ENCODE measurements at regions not wholly inside any gene's neighbourhood (a gene's known extent, or its start where the extent isn't known, plus 50 kb on each side); places are given as distances from the start of the nearest gene placed in this dataset.
A peak's percentile ranks its signal among the peaks of the same experiment; 100 is the strongest.

DNA sequence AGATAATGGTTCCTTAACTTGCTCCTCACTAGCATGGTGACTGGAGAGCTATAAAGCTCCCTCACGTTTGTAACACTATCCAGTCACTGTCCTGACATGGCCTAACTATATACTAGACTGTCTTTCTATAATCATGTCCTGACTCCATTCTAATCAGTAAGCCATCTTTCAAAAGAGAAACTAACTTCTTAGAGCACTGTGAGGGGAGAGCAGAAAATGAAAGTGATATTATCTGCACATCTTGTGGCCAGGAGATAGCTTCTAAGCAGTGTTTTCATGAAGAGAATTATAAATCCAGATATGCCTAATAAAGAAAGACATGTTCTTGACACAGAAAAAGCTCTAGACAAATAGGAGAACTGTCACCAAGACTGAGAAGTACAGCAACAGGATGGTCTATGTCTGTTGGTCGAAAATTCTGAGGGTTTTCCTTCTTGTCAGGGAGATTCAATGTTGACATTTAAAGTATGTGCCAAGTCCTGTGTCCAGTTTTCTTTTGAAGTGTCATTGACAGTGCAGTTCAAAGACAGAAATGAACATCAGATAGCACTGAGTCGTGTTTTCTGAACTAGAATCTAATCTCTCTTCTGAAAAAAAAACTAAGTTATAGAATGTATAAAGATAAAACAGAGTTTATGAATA lies 230.6 kb upstream of the PEX5L start:
- Mint-ChIP-seq H3K27me3 (ENCODE audit: low read depth) (no peaks in the 10 kb centered on the region), H3K9me3 (peaks cover 14% of the 10 kb centered on the region), H3K4me3 (no peak overlapping the region), H3K27ac (no peak overlapping the region), H3K36me3 (no peaks in the 10 kb centered on the region), H3K4me1 (no peaks in the 10 kb centered on the region)
- TF ChIP-seq MYBL2 (CRISPR knock-in tag; IDR thresholded peaks at IDR 0.05) (no peak), ZNF317 (CRISPR knock-in tag; IDR thresholded peaks at IDR 0.05; ENCODE audit: borderline replicate concordance, low read depth) (no peak), NR2C2 (CRISPR knock-in tag; IDR thresholded peaks at IDR 0.05) (no peak)
- TF ChIP-seq, protein P1, sequence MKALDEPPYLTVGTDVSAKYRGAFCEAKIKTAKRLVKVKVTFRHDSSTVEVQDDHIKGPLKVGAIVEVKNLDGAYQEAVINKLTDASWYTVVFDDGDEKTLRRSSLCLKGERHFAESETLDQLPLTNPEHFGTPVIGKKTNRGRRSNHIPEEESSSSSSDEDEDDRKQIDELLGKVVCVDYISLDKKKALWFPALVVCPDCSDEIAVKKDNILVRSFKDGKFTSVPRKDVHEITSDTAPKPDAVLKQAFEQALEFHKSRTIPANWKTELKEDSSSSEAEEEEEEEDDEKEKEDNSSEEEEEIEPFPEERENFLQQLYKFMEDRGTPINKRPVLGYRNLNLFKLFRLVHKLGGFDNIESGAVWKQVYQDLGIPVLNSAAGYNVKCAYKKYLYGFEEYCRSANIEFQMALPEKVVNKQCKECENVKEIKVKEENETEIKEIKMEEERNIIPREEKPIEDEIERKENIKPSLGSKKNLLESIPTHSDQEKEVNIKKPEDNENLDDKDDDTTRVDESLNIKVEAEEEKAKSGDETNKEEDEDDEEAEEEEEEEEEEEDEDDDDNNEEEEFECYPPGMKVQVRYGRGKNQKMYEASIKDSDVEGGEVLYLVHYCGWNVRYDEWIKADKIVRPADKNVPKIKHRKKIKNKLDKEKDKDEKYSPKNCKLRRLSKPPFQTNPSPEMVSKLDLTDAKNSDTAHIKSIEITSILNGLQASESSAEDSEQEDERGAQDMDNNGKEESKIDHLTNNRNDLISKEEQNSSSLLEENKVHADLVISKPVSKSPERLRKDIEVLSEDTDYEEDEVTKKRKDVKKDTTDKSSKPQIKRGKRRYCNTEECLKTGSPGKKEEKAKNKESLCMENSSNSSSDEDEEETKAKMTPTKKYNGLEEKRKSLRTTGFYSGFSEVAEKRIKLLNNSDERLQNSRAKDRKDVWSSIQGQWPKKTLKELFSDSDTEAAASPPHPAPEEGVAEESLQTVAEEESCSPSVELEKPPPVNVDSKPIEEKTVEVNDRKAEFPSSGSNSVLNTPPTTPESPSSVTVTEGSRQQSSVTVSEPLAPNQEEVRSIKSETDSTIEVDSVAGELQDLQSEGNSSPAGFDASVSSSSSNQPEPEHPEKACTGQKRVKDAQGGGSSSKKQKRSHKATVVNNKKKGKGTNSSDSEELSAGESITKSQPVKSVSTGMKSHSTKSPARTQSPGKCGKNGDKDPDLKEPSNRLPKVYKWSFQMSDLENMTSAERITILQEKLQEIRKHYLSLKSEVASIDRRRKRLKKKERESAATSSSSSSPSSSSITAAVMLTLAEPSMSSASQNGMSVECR (CRISPR knock-in tag; IDR thresholded peaks at IDR 0.05; ENCODE audit: borderline replicate concordance), result no peak
- DNase-seq (ENCODE audit: low spot score) (no peak), ATAC-seq (no peak)
- ChIA-PET CTCF (no interaction called here), POLR2A (no interaction called here)

DNA sequence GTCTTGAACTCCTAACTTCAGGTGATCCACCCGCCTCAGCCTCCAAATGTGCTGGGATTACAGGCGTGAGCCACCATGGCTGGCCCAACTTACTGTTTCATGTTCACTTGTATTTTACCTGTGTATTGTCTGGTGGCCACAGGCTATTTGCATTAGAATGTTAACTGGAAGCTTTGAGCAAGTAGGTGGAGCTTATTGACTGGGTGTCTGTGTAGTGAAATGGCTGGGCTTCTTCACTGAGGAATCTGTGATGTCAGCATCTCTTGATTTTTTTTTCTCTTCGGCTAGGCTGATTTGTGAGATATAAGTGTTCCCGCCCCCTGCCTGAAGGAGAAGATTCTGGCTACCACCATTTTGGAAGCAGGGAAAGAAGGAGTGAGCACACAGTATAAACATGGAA lies 237.8 kb upstream of the PEX5L start:
- Mint-ChIP-seq H3K36me3 (no peaks in the 10 kb centered on the region), H3K9me3 (peaks cover 11% of the 10 kb centered on the region), H3K27me3 (ENCODE audit: low read depth) (no peaks in the 10 kb centered on the region), H3K27ac (no peak overlapping the region), H3K4me1 (peaks cover 19% of the 10 kb centered on the region), H3K4me3 (no peak overlapping the region)
- ChIA-PET POLR2A (no interaction called here), CTCF (no interaction called here)
- TF ChIP-seq, protein P2, sequence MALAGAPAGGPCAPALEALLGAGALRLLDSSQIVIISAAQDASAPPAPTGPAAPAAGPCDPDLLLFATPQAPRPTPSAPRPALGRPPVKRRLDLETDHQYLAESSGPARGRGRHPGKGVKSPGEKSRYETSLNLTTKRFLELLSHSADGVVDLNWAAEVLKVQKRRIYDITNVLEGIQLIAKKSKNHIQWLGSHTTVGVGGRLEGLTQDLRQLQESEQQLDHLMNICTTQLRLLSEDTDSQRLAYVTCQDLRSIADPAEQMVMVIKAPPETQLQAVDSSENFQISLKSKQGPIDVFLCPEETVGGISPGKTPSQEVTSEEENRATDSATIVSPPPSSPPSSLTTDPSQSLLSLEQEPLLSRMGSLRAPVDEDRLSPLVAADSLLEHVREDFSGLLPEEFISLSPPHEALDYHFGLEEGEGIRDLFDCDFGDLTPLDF (CRISPR knock-in tag; IDR thresholded peaks at IDR 0.05), result no peak
- TF ChIP-seq NR2C2 (CRISPR knock-in tag; IDR thresholded peaks at IDR 0.05) (no peak), STAT6 (CRISPR knock-in tag; conservative IDR thresholded peaks at IDR 0.05; ENCODE audit: low read depth) (no peak), NFYB (CRISPR knock-in tag; conservative IDR thresholded peaks at IDR 0.05; ENCODE audit: low read depth) (no peak), CREB1 (CRISPR knock-in tag; IDR thresholded peaks at IDR 0.05) (no peak), ETV6 (CRISPR knock-in tag; IDR thresholded peaks at IDR 0.05) (no peak), GABPB1 (CRISPR knock-in tag; IDR thresholded peaks at IDR 0.05) (no peak), KAT7 (CRISPR knock-in tag; IDR thresholded peaks at IDR 0.05; ENCODE audit: borderline replicate concordance) (no peak), ZNF232 (CRISPR knock-in tag; IDR thresholded peaks at IDR 0.05) (no peak), ZNF396 (CRISPR knock-in tag; IDR thresholded peaks at IDR 0.05; ENCODE audit: borderline replicate concordance) (no peak)
- TF ChIP-seq, protein P3, sequence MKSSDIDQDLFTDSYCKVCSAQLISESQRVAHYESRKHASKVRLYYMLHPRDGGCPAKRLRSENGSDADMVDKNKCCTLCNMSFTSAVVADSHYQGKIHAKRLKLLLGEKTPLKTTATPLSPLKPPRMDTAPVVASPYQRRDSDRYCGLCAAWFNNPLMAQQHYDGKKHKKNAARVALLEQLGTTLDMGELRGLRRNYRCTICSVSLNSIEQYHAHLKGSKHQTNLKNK (CRISPR knock-in tag; IDR thresholded peaks at IDR 0.05), result no peak
- TF ChIP-seq, protein P4, sequence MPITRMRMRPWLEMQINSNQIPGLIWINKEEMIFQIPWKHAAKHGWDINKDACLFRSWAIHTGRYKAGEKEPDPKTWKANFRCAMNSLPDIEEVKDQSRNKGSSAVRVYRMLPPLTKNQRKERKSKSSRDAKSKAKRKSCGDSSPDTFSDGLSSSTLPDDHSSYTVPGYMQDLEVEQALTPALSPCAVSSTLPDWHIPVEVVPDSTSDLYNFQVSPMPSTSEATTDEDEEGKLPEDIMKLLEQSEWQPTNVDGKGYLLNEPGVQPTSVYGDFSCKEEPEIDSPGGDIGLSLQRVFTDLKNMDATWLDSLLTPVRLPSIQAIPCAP (CRISPR knock-in tag; IDR thresholded peaks at IDR 0.05), result no peak
- DNase-seq (ENCODE audit: low spot score) (no peak), ATAC-seq (peak; percentile 80)

Data from WTC11 (cell line).